DMS53 treated with DMSO at 0.1 percent for 48 hours (cell line): ENCODE measurements at regions not wholly inside any gene's neighbourhood (a gene's known extent, or its start where the extent isn't known, plus 50 kb on each side); places are given as distances from the start of the nearest gene placed in this dataset.

Experiments
- DNase-seq: peaks from one replicate; lab custom pipeline; 2025; ENCODE audit not compliant: unreplicated experiment; lab: John Stamatoyannopoulos, UW

- no peak for DNase-seq
Measured at GRCh38 chr11:10932976-10933375, 75.1 kb upstream of the ZBED5 start.

GRCh38 chr11:10931761-10932670 is 74.2 kb upstream of the ZBED5 start:
- peak; percentile 27 for DNase-seq

GRCh38 chr11:10930972-10931760 is 73.3 kb upstream of the ZBED5 start:
- DNase-seq, result peak; percentile 31

- DNase-seq, result no peak
Measured at GRCh38 chr11:10930224-10930971, 72.5 kb upstream of the ZBED5 start.

- no peak for DNase-seq
Measured at GRCh38 chr11:10927538-10927937, 69.7 kb upstream of the ZBED5 start.

GRCh38 chr11:10926801-10927211 is 69.0 kb upstream of the ZBED5 start:
- DNase-seq, result no peak

- DNase-seq, result peak; percentile 93
Measured at GRCh38 chr11:10925149-10925926, 67.5 kb upstream of the ZBED5 start.

GRCh38 chr11:10923882-10924281 is 66.0 kb upstream of the ZBED5 start:
- DNase-seq, result no peak

- DNase-seq, result no peak
Measured at GRCh38 chr11:10922892-10923291, 65.0 kb upstream of the ZBED5 start.

GRCh38 chr11:10920875-10921274 is 63.0 kb upstream of the ZBED5 start:
- no peak for DNase-seq

- DNase-seq, result no peak
Measured at GRCh38 chr11:10920205-10920604, 62.4 kb upstream of the ZBED5 start.

- no peak for DNase-seq
Measured at GRCh38 chr11:10918698-10919097, 60.8 kb upstream of the ZBED5 start.

- no peak for DNase-seq
Measured at GRCh38 chr11:10918275-10918674, 60.4 kb upstream of the ZBED5 start.

- no peak for DNase-seq
Measured at GRCh38 chr11:10917802-10918201, 59.9 kb upstream of the ZBED5 start.

GRCh38 chr11:10916665-10917064 is 58.8 kb upstream of the ZBED5 start:
- DNase-seq, result no peak

- DNase-seq, result no peak
Measured at GRCh38 chr11:10914050-10914449, 56.2 kb upstream of the ZBED5 start.

- DNase-seq, result no peak
Measured at GRCh38 chr11:10913075-10913474, 55.2 kb upstream of the ZBED5 start.

GRCh38 chr11:10911907-10912306 is 54.1 kb upstream of the ZBED5 start:
- DNase-seq, result no peak

- no peak for DNase-seq
Measured at GRCh38 chr11:10909141-10909883, 51.5 kb upstream of the ZBED5 start.
